HFF-Myc (cell line): ENCODE measurements at regions not wholly inside any gene's neighbourhood (a gene's known extent, or its start where the extent isn't known, plus 50 kb on each side); places are given as distances from the start of the nearest gene placed in this dataset.

Source experiments
- DNase-seq: peaks from one replicate; pipeline ENCODE4 v3.0.0-alpha.2; 2011; ENCODE audit warnings: low read depth; ENCODE audit errors: extremely low read depth
- H3K4me3 ChIP-seq: replicated peaks from 2 replicates; pipeline ENCODE4 v1.5.1; 2011; ENCODE audit warnings: low read depth, mild to moderate bottlenecking, control low read depth, low read length
- TF ChIP-seq, protein P1 (sequence below): IDR thresholded peaks from 2 replicates; pipeline ENCODE4 v1.5.1; 2012; ENCODE audit warnings: mild to moderate bottlenecking, low read depth, low read length, control low read depth; ENCODE audit errors: missing control alignments

DNA sequence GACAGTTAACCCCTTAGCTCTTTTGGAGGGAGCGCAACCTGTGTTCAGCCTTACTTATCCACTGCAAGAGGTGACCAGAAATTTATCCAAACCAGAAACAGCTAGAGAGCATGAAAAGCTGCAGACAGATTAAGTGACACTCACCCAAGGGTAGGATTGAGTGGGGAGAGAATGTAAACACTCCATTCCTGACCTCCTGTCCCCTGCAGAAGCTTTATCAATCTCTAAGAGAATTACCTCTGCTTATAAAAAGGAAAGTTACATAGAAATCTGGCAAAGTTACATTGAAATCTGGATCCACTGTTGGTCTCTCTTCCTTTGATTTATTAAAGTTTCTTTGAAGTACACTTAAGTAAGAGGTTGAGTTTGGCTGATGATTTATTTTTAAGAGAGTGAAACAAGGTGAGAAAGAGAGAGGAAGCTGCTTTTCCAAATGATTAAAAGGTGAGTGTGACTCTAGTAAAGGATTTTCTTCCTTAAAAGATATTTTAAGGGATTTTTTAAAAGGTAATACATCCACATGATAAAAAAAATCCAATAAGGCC is 112.3 kb downstream of the ANAPC4 start:
- H3K4me3 ChIP-seq = no peak overlapping the region
- TF ChIP-seq, protein P1, sequence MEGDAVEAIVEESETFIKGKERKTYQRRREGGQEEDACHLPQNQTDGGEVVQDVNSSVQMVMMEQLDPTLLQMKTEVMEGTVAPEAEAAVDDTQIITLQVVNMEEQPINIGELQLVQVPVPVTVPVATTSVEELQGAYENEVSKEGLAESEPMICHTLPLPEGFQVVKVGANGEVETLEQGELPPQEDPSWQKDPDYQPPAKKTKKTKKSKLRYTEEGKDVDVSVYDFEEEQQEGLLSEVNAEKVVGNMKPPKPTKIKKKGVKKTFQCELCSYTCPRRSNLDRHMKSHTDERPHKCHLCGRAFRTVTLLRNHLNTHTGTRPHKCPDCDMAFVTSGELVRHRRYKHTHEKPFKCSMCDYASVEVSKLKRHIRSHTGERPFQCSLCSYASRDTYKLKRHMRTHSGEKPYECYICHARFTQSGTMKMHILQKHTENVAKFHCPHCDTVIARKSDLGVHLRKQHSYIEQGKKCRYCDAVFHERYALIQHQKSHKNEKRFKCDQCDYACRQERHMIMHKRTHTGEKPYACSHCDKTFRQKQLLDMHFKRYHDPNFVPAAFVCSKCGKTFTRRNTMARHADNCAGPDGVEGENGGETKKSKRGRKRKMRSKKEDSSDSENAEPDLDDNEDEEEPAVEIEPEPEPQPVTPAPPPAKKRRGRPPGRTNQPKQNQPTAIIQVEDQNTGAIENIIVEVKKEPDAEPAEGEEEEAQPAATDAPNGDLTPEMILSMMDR = no peak
- no peak for DNase-seq

DNA sequence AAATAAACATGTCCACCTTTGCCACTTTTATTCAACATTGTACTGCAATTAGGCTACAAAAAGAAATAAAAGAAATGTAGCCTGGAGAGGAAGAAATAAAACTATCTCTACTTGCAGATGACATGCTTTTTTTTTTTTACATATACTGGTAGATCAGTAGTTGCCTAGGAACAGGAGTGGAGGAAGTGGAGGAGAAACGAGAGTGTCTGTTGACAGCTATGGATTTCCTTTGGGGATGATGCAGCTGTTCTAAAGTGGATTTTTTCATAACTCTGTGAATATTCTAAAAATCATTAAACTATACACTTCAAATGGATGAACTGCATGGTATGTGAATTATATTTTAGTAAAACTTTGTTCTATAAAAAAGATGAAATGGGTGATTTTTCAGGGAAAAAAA is 116.4 kb downstream of the ANAPC4 start:
- DNase-seq = no peak
- TF ChIP-seq, protein P1 = no peak
- no peak overlapping the region for H3K4me3 ChIP-seq

DNA sequence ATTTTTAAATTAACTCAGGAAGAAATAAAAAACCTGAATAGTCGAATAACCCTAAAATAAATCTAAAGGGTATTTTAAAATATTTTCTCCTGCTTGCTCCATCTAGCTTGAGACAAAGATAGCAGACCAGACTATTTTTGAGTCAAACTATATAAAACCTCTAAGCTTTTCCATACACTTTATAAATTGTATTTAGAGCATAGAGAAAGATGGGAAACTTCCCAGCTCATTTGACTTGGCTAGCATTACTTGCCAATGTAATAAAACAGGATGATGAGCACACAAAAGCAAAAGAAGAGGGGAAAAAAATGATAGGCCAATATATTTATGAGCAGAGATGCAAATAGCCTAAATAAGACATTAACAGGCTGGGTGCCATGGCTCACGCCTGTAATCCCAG is 117.1 kb downstream of the ANAPC4 start:
- DNase-seq = no peak
- H3K4me3 ChIP-seq = no peak overlapping the region
- TF ChIP-seq, protein P1 = no peak

DNA sequence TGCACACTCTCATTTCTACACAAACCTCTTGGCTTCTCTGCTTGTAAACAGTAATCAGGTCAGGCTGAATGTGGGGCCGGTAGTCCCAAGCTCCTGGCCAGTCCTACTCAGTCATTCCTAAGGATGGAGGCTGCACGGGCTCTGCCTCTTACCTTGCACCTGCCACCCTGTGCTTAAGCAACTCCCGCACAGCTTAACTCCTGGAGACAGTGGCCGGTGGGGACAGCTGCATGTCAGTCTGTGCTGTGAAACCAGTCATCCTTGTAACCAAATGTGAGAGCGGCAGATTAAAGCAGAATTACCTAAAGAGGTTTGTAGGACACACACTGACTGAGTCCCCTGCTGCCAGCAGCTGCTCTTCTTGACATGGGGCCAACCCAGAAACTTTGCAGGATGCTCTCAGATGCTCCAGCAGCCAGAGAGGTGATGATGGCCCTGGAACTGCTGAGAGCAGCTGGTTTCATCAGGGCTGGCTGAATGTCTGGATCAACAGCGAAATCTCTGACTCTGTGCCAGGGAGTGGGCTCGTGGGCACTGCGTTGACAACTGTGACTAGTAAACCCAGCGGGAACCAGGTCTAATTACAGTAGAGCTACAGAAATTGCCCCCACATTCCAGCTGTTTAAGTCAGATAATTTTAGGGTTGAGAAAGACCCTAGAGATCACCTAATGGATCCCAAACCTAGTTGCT is 123.7 kb downstream of the ANAPC4 start:
- TF ChIP-seq, protein P1 = no peak
- DNase-seq = no peak
- no peak overlapping the region for H3K4me3 ChIP-seq

DNA sequence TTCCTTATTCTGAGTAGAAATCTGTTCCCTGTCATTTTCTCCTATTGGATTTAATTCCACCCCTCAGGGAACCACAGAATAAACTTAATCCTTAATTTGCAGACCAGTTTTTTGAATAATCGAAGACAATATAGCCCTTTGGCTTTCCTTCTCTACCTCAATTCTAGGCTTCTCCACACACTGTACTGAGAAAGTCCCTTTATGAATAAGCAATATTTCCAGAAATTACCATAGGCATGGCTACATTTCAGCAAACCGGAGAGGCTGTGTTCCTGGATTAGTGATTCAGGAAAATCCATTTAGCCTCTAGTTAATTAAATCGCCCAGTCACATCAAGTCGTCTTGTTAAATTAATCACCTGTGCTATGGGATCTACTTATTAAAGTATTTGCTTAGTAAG is 125.1 kb downstream of the ANAPC4 start:
- TF ChIP-seq, protein P1 = no peak
- no peak overlapping the region for H3K4me3 ChIP-seq
- no peak for DNase-seq

DNA sequence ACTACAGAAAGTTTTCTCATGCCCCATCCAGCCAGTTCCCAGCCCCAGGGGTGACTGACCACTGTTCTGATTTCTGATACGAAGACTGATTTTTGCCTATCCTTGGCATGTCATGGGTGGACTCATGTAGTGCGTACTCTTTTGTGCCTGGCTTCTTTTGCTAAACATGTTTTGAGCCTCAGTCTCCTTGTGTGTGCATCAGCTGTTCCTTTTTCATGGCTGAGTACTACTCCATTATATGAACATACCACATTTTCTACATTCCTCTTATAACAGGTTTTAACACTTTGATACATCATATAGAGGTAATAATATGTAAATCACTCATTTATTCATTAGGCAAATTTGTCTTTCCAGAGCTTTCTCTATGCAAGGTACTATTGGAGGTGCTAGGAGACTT is 126.7 kb downstream of the ANAPC4 start:
- TF ChIP-seq, protein P1 = no peak
- H3K4me3 ChIP-seq = no peak overlapping the region
- DNase-seq = no peak
